ENCODE measurements at regions not wholly inside any gene's neighbourhood (a gene's known extent, or its start where the extent isn't known, plus 50 kb on each side); places are given as distances from the start of the nearest gene placed in this dataset.

- no peak for TF ChIP-seq CTCF (conservative IDR thresholded peaks at IDR 0.05; ENCODE audit: low read length)
- no peak for TF ChIP-seq EZH2phosphoT487 (IDR thresholded peaks at IDR 0.05; ENCODE audit: borderline replicate concordance)
These were observed 112.2 kb upstream of the SESTD1 start for GRCh38 chr2:179376881-179377280.

Measured in Loucy (cell line).